GM10248 (cell line): ENCODE measurements at regions not wholly inside any gene's neighbourhood (a gene's known extent, or its start where the extent isn't known, plus 50 kb on each side); places are given as distances from the start of the nearest gene placed in this dataset.

ENCODE experiments used
- CTCF ChIA-PET: fragments of 300-600 bp; sonication (Branson Sonifier 250); formaldehyde crosslinking; extraction: SDS; loops from one replicate; lab custom pipeline; 2021; ENCODE audit warnings: antibody characterized with exemption; lab: Yijun Ruan, JAX
- POLR2A ChIA-PET: fragments of 350-650 bp; sonication (Branson Sonifier 250); formaldehyde crosslinking; extraction: SDS; loops from one replicate; lab custom pipeline; 2020; ENCODE audit warnings: antibody characterized with exemption; lab: Yijun Ruan, JAX
- DNase-seq: peaks from one replicate; pipeline ENCODE4 v3.0.0; 2012; ENCODE audit errors: extremely low spot score
- CTCF ChIP-seq: IDR thresholded peaks from 2 replicates; pipeline ENCODE4 v1.5.1; 2012; ENCODE audit warnings: mild to moderate bottlenecking, low read depth; ENCODE audit errors: extremely low read depth, missing control alignments, control extremely low read depth

- no peak for TF ChIP-seq CTCF
- no peak for DNase-seq
- ChIA-PET CTCF (interaction anchor here (0.6 kb wide), 1 partner anchor 151 kb away, joined by 3 read pairs; no protein-coding TSS in a partner anchor), POLR2A (no interaction called here)
Measured at GRCh38 chr12:98224584-98225221, 290.7 kb upstream of the TMPO start.

- DNase-seq = no peak
- CTCF ChIA-PET = interaction anchor here (1.0 to 3.4 kb wide), 3 partner anchors 9 to 17 kb away, joined by 3 to 9 read pairs (median 4); no protein-coding TSS in a partner anchor
- no peak for TF ChIP-seq CTCF
- POLR2A ChIA-PET = no interaction called here
Measured at GRCh38 chr12:98227162-98227561, 288.2 kb upstream of the TMPO start.

GRCh38 chr12:98228683-98229539 is 286.5 kb upstream of the TMPO start:
- no peak for TF ChIP-seq CTCF
- CTCF ChIA-PET = interaction anchor here (1.0 to 3.4 kb wide), 2 partner anchors 11 to 16 kb away, joined by 3 to 9 read pairs; no protein-coding TSS in a partner anchor
- no peak for DNase-seq
- POLR2A ChIA-PET = no interaction called here

- no peak for DNase-seq
- POLR2A ChIA-PET = no interaction called here
- CTCF ChIA-PET = interaction anchor here (1.0 to 3.4 kb wide), 2 partner anchors 12 to 17 kb away, joined by 3 to 9 read pairs; no protein-coding TSS in a partner anchor
- TF ChIP-seq CTCF = no peak
Measured at GRCh38 chr12:98229540-98229924, 285.9 kb upstream of the TMPO start.

GRCh38 chr12:98232753-98233390 is 282.5 kb upstream of the TMPO start:
- TF ChIP-seq CTCF = no peak
- ChIA-PET CTCF (no interaction called here), POLR2A (no interaction called here)
- no peak for DNase-seq

GRCh38 chr12:98235301-98235700 is 280.1 kb upstream of the TMPO start:
- CTCF ChIA-PET = interaction anchor here (1.5 to 1.7 kb wide), 2 partner anchors 9 to 14 kb away, joined by 3 to 4 read pairs; no protein-coding TSS in a partner anchor
- POLR2A ChIA-PET = no interaction called here
- no peak for DNase-seq
- no peak for TF ChIP-seq CTCF
